ENCODE measurements at regions not wholly inside any gene's neighbourhood (a gene's known extent, or its start where the extent isn't known, plus 50 kb on each side); places are given as distances from the start of the nearest gene placed in this dataset.

DNA sequence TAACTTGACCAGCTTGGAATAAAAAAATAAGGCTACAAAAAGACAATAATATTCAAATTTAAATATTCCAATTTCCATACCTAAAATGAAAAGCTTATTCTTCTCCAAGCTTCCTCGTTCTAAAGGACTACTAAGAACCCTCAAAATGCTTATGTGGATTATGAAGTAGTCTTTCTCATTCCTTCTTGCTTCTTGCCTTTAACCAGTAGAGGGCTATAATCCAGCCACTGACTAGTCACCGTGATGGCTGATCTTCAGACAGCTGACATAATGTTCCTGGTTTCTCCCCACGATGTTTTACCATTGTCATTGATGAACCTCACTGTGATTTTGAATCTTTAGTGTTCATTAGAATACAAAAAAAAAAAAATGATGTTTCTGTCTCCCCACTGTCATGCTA is 515.3 kb downstream of the TLE1 start:
- TF ChIP-seq CTCF (IDR thresholded peaks at IDR 0.05), result no peak
- TF ChIP-seq EP300 (IDR thresholded peaks at IDR 0.05), result no peak
- TF ChIP-seq POLR2A (IDR thresholded peaks at IDR 0.05), result no peak
